ENCODE measurements at regions not wholly inside any gene's neighbourhood (a gene's known extent, or its start where the extent isn't known, plus 50 kb on each side); places are given as distances from the start of the nearest gene placed in this dataset.

- no peak overlapping the region for H3K27ac ChIP-seq
- no peak for TF ChIP-seq POLR2A (IDR thresholded peaks at IDR 0.05)
- no peak for TF ChIP-seq CTCF (IDR thresholded peaks at IDR 0.05)
- no peak for TF ChIP-seq EP300 (IDR thresholded peaks at IDR 0.05)
- H3K9me3 ChIP-seq, result peaks cover 0 to 21% (median 2%) of the 10 kb centered on the region in 4 donors
- 83 to 91% methylated on average over 8 of the region's 8 CpGs for WGBS, 2 donors
- H3K27me3 ChIP-seq, result no peaks in the 10 kb centered on the region
- H3K4me1 ChIP-seq, result no peaks in the 10 kb centered on the region
- no peak overlapping the region for H3K4me3 ChIP-seq
- H3K36me3 ChIP-seq, result no peaks in the 10 kb centered on the region
- no peak for DNase-seq (ENCODE audit: low spot score in 2 of 2)
Measured at GRCh38 chr3:5276934-5277333, 89.4 kb downstream of the EDEM1 start.

GRCh38 chr3:5277612-5278236 is 90.2 kb downstream of the EDEM1 start:
- no peaks in the 10 kb centered on the region for H3K27me3 ChIP-seq
- WGBS, 2 donors, result 88 to 91% methylated on average over 3 of the region's 3 CpGs
- peaks cover 0 to 28% (median 3%) of the 10 kb centered on the region in 4 donors for H3K9me3 ChIP-seq
- TF ChIP-seq EP300 (IDR thresholded peaks at IDR 0.05) (no peak), POLR2A (IDR thresholded peaks at IDR 0.05) (no peak), CTCF (IDR thresholded peaks at IDR 0.05) (no peak)
- H3K4me3 ChIP-seq, result no peak overlapping the region
- no peak for DNase-seq (ENCODE audit: low spot score in 2 of 2)
- no peaks in the 10 kb centered on the region for H3K36me3 ChIP-seq
- H3K27ac ChIP-seq, result no peak overlapping the region
- no peaks in the 10 kb centered on the region for H3K4me1 ChIP-seq

- no peak overlapping the region for H3K4me3 ChIP-seq
- H3K4me1 ChIP-seq, result no peaks in the 10 kb centered on the region
- no peaks in the 10 kb centered on the region for H3K36me3 ChIP-seq
- TF ChIP-seq POLR2A (IDR thresholded peaks at IDR 0.05) (no peak), CTCF (IDR thresholded peaks at IDR 0.05) (no peak), EP300 (IDR thresholded peaks at IDR 0.05) (no peak)
- H3K27ac ChIP-seq, result no peak overlapping the region
- no peak for DNase-seq (ENCODE audit: low spot score in 2 of 2)
- H3K27me3 ChIP-seq, result no peaks in the 10 kb centered on the region
- peaks cover 0 to 30% (median 3%) of the 10 kb centered on the region in 4 donors for H3K9me3 ChIP-seq
Measured at GRCh38 chr3:5278666-5279065, 91.2 kb downstream of the EDEM1 start.

GRCh38 chr3:5282703-5283102 is 95.2 kb downstream of the EDEM1 start:
- WGBS, 2 donors, result 96 to 100% methylated on average over 1 of the region's 1 CpG
- Histone ChIP-seq H3K27me3 (no peaks in the 10 kb centered on the region), H3K36me3 (no peaks in the 10 kb centered on the region), H3K4me3 (no peak overlapping the region), H3K27ac (no peak overlapping the region), H3K9me3 (peaks cover 0 to 36% (median 7%) of the 10 kb centered on the region in 4 donors), H3K4me1 (no peaks in the 10 kb centered on the region)
- TF ChIP-seq POLR2A (IDR thresholded peaks at IDR 0.05) (no peak), EP300 (IDR thresholded peaks at IDR 0.05) (no peak), CTCF (IDR thresholded peaks at IDR 0.05) (no peak)
- no peak for DNase-seq (ENCODE audit: low spot score in 2 of 2)

GRCh38 chr3:5285439-5285838 is 97.9 kb downstream of the EDEM1 start:
- Histone ChIP-seq H3K27ac (no peak overlapping the region), H3K4me1 (no peaks in the 10 kb centered on the region), H3K4me3 (no peak overlapping the region), H3K9me3 (peaks cover 0 to 38% (median 7%) of the 10 kb centered on the region in 4 donors), H3K27me3 (no peaks in the 10 kb centered on the region), H3K36me3 (no peaks in the 10 kb centered on the region)
- no peak for TF ChIP-seq CTCF (IDR thresholded peaks at IDR 0.05)
- no peak for TF ChIP-seq POLR2A (IDR thresholded peaks at IDR 0.05)
- no peak for TF ChIP-seq EP300 (IDR thresholded peaks at IDR 0.05)
- DNase-seq (ENCODE audit: low spot score in 2 of 2), result no peak
